Right lobe of liver (tissue), 4 donors: ENCODE measurements at regions not wholly inside any gene's neighbourhood (a gene's known extent, or its start where the extent isn't known, plus 50 kb on each side); places are given as distances from the start of the nearest gene placed in this dataset.

Experiments used
- CTCF ChIP-seq, 4 donors: fragments of 200-600 bp in 3 of 4; fragments of 450-650 bp in 1 of 4; IDR thresholded peaks; one replicate each; pipeline versions ENCODE4 v1.5.1 to v1.8.0; 2016 to 2022; ENCODE audit warnings: antibody characterized with exemption in 4 of 4, mild to moderate bottlenecking in 2 of 4
- POLR2A ChIP-seq: fragments of 450-650 bp; IDR thresholded peaks from one replicate; pipeline ENCODE4 v1.6.1; 2017; ENCODE audit warnings: antibody characterized with exemption, mild to moderate bottlenecking
- donor health status: DM: no; HTN: no; CAD: no.
- donor health status: DM: no; HTN: no; CAD: no.
- donor health status: DM: no; HTN: yes; CAD: no.

- no peak for TF ChIP-seq POLR2A
- TF ChIP-seq CTCF (IDR thresholded peaks at IDR 0.05), result no peak
Observed at GRCh38 chr14:59091976-59092375, 96.5 kb upstream of the DAAM1 start.
